Left lung (tissue), 4 donors: ENCODE measurements at regions not wholly inside any gene's neighbourhood (a gene's known extent, or its start where the extent isn't known, plus 50 kb on each side); places are given as distances from the start of the nearest gene placed in this dataset.

Experiments used
- ATAC-seq: fragments of 200-7000 bp; cut with Tn5 transposase; one replicate; pipeline ENCODE4 v1.9.1; 2020; ENCODE audit warnings: moderate library complexity
- DNase-seq, 4 donors: peaks; one replicate each; pipeline ENCODE4 v3.0.0-alpha.2; 2013 to 2020
- H3K27ac ChIP-seq, 2 donors: fragments of 200-600 bp; sonication (generic) in 1 of 2; one replicate each; pipeline versions ENCODE4 v1.5.0 to v1.8.0; 2020 to 2021
- H3K27me3 ChIP-seq, 2 donors: fragments of 200-600 bp; sonication (generic) in 1 of 2; one replicate each; pipeline versions ENCODE4 v1.5.0 to v1.8.0; 2020 to 2021
- H3K36me3 ChIP-seq, 2 donors: fragments of 200-600 bp; sonication (generic) in 1 of 2; one replicate each; pipeline versions ENCODE4 v1.5.0 to v1.8.0; 2020 to 2021
- H3K4me1 ChIP-seq, 2 donors: fragments of 200-600 bp; one replicate each; pipeline ENCODE4 v1.8.0; 2021
- H3K4me3 ChIP-seq, 2 donors: fragments of 200-600 bp; sonication (generic) in 1 of 2; one replicate each; pipeline versions ENCODE4 v1.5.0 to v1.8.0; 2020 to 2021; ENCODE audit warnings: mild to moderate bottlenecking in 1 of 2
- H3K9me3 ChIP-seq, 2 donors: fragments of 200-600 bp; sonication (generic) in 1 of 2; one replicate each; pipeline versions ENCODE4 v1.5.0 to v1.8.0; 2020 to 2021
- CTCF ChIP-seq, 2 donors: fragments of 200-600 bp; sonication (generic) in 1 of 2; IDR thresholded peaks; one replicate each; pipeline versions ENCODE4 v1.5.0 to v1.8.0; 2021; ENCODE audit warnings: antibody characterized with exemption in 2 of 2
- intact Hi-C, 2 donors: fragments of 100-400 bp; cut with DNase I; formaldehyde crosslinking; loops; one replicate each; pipeline versions ENCODE4 v1.11.2 to v1.14.2; 2022
- donor health status: DM: no; HTN: yes; CAD: no.
- donor health status: DM: no; HTN: no; CAD: no.

- Histone ChIP-seq H3K4me1 (no peaks in the 10 kb centered on the region), H3K27ac (no peak overlapping the region), H3K9me3 (no peaks in the 10 kb centered on the region), H3K27me3 (peaks cover 0 to 54% of the 10 kb centered on the region in 2 donors), H3K36me3 (no peaks in the 10 kb centered on the region), H3K4me3 (no peak overlapping the region)
- ATAC-seq, result peak; percentile 89
- peak in 1 of 4 donors; percentile 74 for DNase-seq
- no peak for TF ChIP-seq CTCF (IDR thresholded peaks at IDR 0.05)
- intact Hi-C loops, result no loop called here
These were observed 248.7 kb downstream of the TFCP2L1 start for GRCh38 chr2:121036226-121036692.

GRCh38 chr2:121037480-121037879 is 247.5 kb downstream of the TFCP2L1 start:
- DNase-seq (no peak), ATAC-seq (no peak)
- Histone ChIP-seq H3K4me1 (no peaks in the 10 kb centered on the region), H3K27me3 (peaks cover 0 to 46% of the 10 kb centered on the region in 2 donors), H3K4me3 (no peak overlapping the region), H3K9me3 (no peaks in the 10 kb centered on the region), H3K27ac (no peak overlapping the region), H3K36me3 (no peaks in the 10 kb centered on the region)
- TF ChIP-seq CTCF (IDR thresholded peaks at IDR 0.05), result no peak
- intact Hi-C loops, result no loop called here

- Histone ChIP-seq H3K4me3 (no peak overlapping the region), H3K27ac (no peak overlapping the region), H3K27me3 (peaks cover 0 to 46% of the 10 kb centered on the region in 2 donors), H3K36me3 (no peaks in the 10 kb centered on the region), H3K4me1 (no peaks in the 10 kb centered on the region), H3K9me3 (no peaks in the 10 kb centered on the region)
- DNase-seq, result no peak
- ATAC-seq, result no peak
- intact Hi-C loops, result no loop called here
- TF ChIP-seq CTCF (IDR thresholded peaks at IDR 0.05), result no peak
These were observed 247.0 kb downstream of the TFCP2L1 start for GRCh38 chr2:121038031-121038430.

- Histone ChIP-seq H3K4me1 (no peaks in the 10 kb centered on the region), H3K27me3 (peaks cover 0 to 46% of the 10 kb centered on the region in 2 donors), H3K36me3 (no peaks in the 10 kb centered on the region), H3K27ac (no peak overlapping the region), H3K4me3 (no peak overlapping the region), H3K9me3 (no peaks in the 10 kb centered on the region)
- intact Hi-C loops, result no loop called here
- ATAC-seq, result no peak
- no peak for DNase-seq
- no peak for TF ChIP-seq CTCF (IDR thresholded peaks at IDR 0.05)
These were observed 246.6 kb downstream of the TFCP2L1 start for GRCh38 chr2:121038431-121038830.

- no peaks in the 10 kb centered on the region for H3K36me3 ChIP-seq
- intact Hi-C loops, result no loop called here
- peak; percentile 83 for ATAC-seq
These were observed 245.9 kb downstream of the TFCP2L1 start for GRCh38 chr2:121038891-121039616.

More at GRCh38 chr2:121038891-121039616, 245.9 kb downstream of the TFCP2L1 start:
- H3K4me3 ChIP-seq, result no peak overlapping the region
- H3K9me3 ChIP-seq, result no peaks in the 10 kb centered on the region
- H3K4me1 ChIP-seq, result no peaks in the 10 kb centered on the region
- no peak for TF ChIP-seq CTCF (IDR thresholded peaks at IDR 0.05)
- no peak overlapping the region for H3K27ac ChIP-seq
- H3K27me3 ChIP-seq, result peaks cover 0 to 46% of the 10 kb centered on the region in 2 donors
- DNase-seq, result peak in 2 of 4 donors; percentile 73 to 80
